LNCAP (cell line): ENCODE measurements at regions not wholly inside any gene's neighbourhood (a gene's known extent, or its start where the extent isn't known, plus 50 kb on each side); places are given as distances from the start of the nearest gene placed in this dataset.

Experiments used
- TF ChIP-seq, protein P1 (sequence below): fragments of 450-650 bp; IDR thresholded peaks from 2 replicates; pipeline ENCODE4 v1.5.1; 2017; ENCODE audit warnings: mild to moderate bottlenecking

DNA sequence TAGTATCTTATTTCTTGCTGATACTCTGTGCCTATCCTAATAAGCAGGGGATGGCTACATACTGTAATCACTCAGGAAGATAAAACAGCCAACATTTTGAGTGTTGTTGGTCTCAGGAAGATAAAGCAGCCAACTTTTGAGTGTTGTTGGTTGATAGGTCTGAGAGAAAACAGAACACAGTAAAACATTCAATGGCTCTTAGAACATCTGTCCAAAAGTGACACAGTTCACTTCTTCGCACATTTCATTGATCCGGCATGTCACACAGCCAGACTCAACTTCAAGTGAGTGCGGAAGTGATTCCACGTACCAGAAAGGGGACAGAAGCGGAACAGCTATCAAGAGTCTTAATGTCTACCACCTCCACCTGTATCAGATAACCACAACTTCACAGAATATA, 87.3 kb upstream of the DMD start:
- TF ChIP-seq, protein P1, sequence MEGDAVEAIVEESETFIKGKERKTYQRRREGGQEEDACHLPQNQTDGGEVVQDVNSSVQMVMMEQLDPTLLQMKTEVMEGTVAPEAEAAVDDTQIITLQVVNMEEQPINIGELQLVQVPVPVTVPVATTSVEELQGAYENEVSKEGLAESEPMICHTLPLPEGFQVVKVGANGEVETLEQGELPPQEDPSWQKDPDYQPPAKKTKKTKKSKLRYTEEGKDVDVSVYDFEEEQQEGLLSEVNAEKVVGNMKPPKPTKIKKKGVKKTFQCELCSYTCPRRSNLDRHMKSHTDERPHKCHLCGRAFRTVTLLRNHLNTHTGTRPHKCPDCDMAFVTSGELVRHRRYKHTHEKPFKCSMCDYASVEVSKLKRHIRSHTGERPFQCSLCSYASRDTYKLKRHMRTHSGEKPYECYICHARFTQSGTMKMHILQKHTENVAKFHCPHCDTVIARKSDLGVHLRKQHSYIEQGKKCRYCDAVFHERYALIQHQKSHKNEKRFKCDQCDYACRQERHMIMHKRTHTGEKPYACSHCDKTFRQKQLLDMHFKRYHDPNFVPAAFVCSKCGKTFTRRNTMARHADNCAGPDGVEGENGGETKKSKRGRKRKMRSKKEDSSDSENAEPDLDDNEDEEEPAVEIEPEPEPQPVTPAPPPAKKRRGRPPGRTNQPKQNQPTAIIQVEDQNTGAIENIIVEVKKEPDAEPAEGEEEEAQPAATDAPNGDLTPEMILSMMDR, result no peak

DNA sequence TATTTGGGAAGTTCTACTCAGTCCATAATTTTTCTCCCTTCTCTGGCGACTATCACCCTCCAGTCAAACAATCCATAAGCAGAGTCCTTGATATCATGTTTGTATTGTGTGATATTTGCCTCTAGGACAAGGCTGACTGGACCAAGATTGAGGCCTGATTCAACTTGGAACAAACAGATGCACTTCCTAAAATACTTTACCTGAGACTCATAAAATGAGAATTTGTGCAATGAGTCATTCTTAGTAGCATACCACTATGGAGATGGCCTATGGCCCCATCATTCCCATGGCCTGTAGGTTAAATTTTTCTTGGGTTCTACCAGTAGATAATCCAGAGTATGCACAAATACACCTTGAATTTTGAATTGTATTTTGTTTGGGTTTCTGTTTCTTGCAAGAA, 74.2 kb upstream of the DMD start:
- TF ChIP-seq, protein P1, result no peak

DNA sequence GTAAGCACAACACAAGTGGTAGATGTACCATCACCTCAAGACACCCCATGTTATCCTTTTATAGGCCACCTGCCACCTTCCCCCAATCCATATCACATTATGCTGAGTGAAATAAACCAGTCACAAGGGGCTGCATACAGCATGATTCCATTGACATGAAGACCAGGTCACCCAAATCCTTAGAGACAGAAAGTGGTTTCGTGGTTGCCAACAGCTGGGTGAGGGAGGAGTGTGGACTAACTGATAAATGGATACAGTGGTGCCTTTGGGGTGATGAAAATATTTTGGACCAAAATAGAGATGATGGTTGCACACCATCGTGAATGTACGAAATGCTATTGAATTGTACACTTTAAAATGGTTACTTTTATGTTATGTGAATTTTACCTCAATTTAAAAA, 65.7 kb upstream of the DMD start:
- TF ChIP-seq, protein P1, result no peak

DNA sequence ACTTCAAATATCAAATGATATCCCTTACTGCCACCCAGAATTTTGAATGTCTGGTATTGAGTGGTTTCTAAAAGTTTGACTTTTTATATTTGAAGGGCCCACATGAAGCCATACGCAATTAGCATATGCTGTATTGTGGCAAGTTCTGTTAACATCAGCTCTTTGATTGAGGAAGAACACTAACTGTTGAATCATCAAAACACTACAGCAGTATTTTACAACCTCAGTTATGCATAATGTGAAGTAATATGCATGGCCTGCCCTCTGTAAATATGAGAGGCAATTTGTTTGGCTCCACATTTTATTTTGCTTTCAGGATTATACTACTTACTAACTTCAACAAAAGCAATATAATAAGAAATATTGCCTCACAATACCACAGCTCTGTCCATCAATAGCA, 62.2 kb upstream of the DMD start:
- TF ChIP-seq, protein P1, result no peak

DNA sequence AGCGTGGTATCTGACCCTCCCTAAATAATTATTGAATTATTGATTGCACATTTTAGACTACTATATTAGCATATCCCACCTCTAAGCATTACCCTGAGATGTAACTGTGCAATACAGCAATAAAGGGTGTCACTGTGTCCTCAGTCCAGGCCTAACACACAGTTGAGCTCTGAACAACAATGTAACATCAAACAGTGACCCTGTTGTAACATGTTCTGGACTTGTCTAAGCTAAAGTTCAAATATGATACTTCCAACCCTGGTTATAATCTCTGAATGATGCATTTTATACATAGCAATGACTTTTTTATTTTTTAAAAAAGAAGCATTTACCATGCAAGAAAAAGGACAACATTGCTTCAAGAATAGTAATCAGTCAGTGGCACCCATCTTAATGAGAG, 61.6 kb upstream of the DMD start:
- TF ChIP-seq, protein P1, result no peak
